OCI-LY3 (cell line): ENCODE measurements at regions not wholly inside any gene's neighbourhood (a gene's known extent, or its start where the extent isn't known, plus 50 kb on each side); places are given as distances from the start of the nearest gene placed in this dataset.

Source experiments
- H2AFZ ChIP-seq: fragments of 200-600, 300-600 bp; shearing (Covaris generic); 2 replicates; pipeline ENCODE4 v1.6.0; 2014; ENCODE audit warnings: antibody characterized with exemption, low read depth, low read length
- H3K27ac ChIP-seq: fragments of 200-600, 300-600 bp; sonication (generic); 2 replicates; pipeline ENCODE4 v1.5.1; 2014; ENCODE audit warnings: mild to moderate bottlenecking, low read length, moderate library complexity, mixed read lengths
- H3K27me3 ChIP-seq: fragments of 200-600, 300-600 bp; sonication (generic); 2 replicates; pipeline ENCODE4 v1.6.1; 2014; ENCODE audit warnings: low read depth, low read length, mixed read lengths
- H3K36me3 ChIP-seq: fragments of 200-600, 300-600 bp; sonication (generic); replicated peaks from 2 replicates; pipeline ENCODE3; 2014; ENCODE audit warnings: low read depth, low read length, mixed read lengths
- H3K4me1 ChIP-seq: fragments of 300-600, 200-600 bp; sonication (generic); 2 replicates; pipeline ENCODE4 v1.6.1; 2014; ENCODE audit warnings: low read length, mixed read lengths
- H3K4me2 ChIP-seq: fragments of 200-600, 300-600 bp; sonication (generic); 2 replicates; pipeline ENCODE4 v1.6.1; 2014; ENCODE audit warnings: low read length, mixed read lengths
- H3K4me3 ChIP-seq: fragments of 300-600, 200-600 bp; sonication (generic); 2 replicates; pipeline ENCODE4 v1.5.1; 2014; ENCODE audit warnings: antibody characterized with exemption, mild to moderate bottlenecking, low read length, moderate library complexity
- H3K79me2 ChIP-seq: fragments of 300-600, 200-600 bp; shearing (Covaris generic); 2 replicates; pipeline ENCODE4 v1.6.1; 2014; ENCODE audit warnings: mild to moderate bottlenecking, low read length, mixed read lengths
- H3K9ac ChIP-seq: fragments of 300-600, 200-600 bp; shearing (Covaris generic); 2 replicates; pipeline ENCODE4 v1.6.0; 2014; ENCODE audit warnings: mild to moderate bottlenecking, low read length, moderate library complexity
- H3K9me3 ChIP-seq: fragments of 200-600, 300-600 bp; shearing (Covaris generic); 2 replicates; pipeline ENCODE4 v1.6.1; 2014; ENCODE audit warnings: low read length, mixed read lengths; ENCODE audit not compliant: insufficient read depth
- H4K20me1 ChIP-seq: fragments of 200-600, 300-600 bp; sonication (generic); 2 replicates; pipeline ENCODE4 v1.6.1; 2016; ENCODE audit warnings: low read length, mixed read lengths; ENCODE audit not compliant: insufficient read depth
- EZH2phosphoT487 ChIP-seq: fragments of 200-600 bp; shearing (Covaris generic); IDR thresholded peaks from 2 replicates; pipeline ENCODE4 v1.6.1; 2018; ENCODE audit warnings: antibody characterized with exemption, mixed run types, low read depth
- TF ChIP-seq, protein P1 (sequence below): fragments of 200-600, 300-600 bp; sonication (generic); IDR thresholded peaks from 2 replicates; pipeline ENCODE4 v1.5.1; 2014; ENCODE audit warnings: antibody characterized with exemption, low read length, low read depth

DNA sequence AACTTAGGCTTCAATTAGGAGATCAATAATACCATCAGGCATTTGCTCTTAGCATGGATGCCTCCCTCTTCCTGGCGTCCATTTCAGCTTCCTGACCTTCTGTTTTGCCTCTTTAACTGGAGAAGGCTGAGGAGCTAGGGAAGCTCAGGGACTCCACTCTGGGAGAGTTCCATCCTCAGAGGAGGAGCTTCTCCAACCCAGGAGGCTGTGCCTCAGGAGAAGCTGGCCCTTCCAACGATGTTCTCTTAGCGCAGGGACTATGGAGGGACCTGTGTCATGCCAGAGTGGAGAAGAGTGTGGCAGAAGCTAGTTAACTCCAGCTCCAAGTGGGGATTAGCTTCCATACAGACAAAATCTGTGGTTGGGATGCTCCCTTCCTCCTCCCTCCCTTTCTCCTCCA is 58.0 kb downstream of the KCNA5 start:
- H2AFZ ChIP-seq = no peak overlapping the region
- no peaks in the 10 kb centered on the region for H3K4me1 ChIP-seq
- H4K20me1 ChIP-seq = no peaks in the 10 kb centered on the region
- H3K36me3 ChIP-seq = no peaks in the 10 kb centered on the region
- H3K4me2 ChIP-seq = no peak overlapping the region
- TF ChIP-seq EZH2phosphoT487 = no peak
- TF ChIP-seq, protein P1, sequence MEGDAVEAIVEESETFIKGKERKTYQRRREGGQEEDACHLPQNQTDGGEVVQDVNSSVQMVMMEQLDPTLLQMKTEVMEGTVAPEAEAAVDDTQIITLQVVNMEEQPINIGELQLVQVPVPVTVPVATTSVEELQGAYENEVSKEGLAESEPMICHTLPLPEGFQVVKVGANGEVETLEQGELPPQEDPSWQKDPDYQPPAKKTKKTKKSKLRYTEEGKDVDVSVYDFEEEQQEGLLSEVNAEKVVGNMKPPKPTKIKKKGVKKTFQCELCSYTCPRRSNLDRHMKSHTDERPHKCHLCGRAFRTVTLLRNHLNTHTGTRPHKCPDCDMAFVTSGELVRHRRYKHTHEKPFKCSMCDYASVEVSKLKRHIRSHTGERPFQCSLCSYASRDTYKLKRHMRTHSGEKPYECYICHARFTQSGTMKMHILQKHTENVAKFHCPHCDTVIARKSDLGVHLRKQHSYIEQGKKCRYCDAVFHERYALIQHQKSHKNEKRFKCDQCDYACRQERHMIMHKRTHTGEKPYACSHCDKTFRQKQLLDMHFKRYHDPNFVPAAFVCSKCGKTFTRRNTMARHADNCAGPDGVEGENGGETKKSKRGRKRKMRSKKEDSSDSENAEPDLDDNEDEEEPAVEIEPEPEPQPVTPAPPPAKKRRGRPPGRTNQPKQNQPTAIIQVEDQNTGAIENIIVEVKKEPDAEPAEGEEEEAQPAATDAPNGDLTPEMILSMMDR = no peak
- H3K27ac ChIP-seq = no peak overlapping the region
- no peak overlapping the region for H3K4me3 ChIP-seq
- no peaks in the 10 kb centered on the region for H3K79me2 ChIP-seq
- no peak overlapping the region for H3K9ac ChIP-seq
- H3K9me3 ChIP-seq = no peaks in the 10 kb centered on the region
- H3K27me3 ChIP-seq = peaks cover 67% of the 10 kb centered on the region

DNA sequence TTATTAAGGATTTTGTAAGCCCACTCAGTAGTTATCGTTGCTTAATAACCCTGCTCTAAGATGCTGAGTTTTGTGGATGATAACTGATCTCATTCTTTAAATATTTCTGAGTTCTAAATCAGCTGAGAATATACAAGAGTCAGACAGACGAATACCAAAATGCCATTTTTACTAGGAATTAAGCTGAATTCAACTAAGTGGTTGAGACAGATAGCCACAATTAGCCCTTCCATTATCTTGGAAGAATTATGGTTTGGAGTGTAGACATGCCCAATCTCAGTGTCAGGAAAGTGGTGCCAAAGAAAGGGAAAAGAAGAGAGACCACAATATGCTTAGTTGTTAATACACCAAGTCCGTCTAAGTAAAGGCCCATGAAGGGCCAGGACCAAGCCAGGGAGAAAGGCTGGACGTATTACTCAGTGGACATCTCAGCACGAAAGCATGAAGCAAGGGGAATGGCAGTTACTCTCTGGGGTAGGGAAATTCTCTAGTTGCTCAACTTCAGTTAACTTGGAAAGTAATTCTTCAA is 58.6 kb downstream of the KCNA5 start:
- Histone ChIP-seq H3K4me2 (no peak overlapping the region), H3K4me3 (no peak overlapping the region), H3K36me3 (no peaks in the 10 kb centered on the region), H3K4me1 (no peaks in the 10 kb centered on the region), H3K27me3 (peaks cover 64% of the 10 kb centered on the region), H3K27ac (no peak overlapping the region), H3K9me3 (no peaks in the 10 kb centered on the region), H2AFZ (no peak overlapping the region), H3K9ac (no peak overlapping the region), H4K20me1 (no peaks in the 10 kb centered on the region), H3K79me2 (no peaks in the 10 kb centered on the region)
- no peak for TF ChIP-seq EZH2phosphoT487
- TF ChIP-seq, protein P1 = no peak

GRCh38 chr12:5102806-5103205 is 59.1 kb downstream of the KCNA5 start:
- Histone ChIP-seq H3K4me1 (no peaks in the 10 kb centered on the region), H3K27me3 (peaks cover 59% of the 10 kb centered on the region), H3K36me3 (no peaks in the 10 kb centered on the region), H3K4me2 (no peak overlapping the region), H3K9me3 (no peaks in the 10 kb centered on the region), H2AFZ (no peak overlapping the region), H3K27ac (no peak overlapping the region), H3K9ac (no peak overlapping the region), H3K79me2 (no peaks in the 10 kb centered on the region), H4K20me1 (no peaks in the 10 kb centered on the region), H3K4me3 (no peak overlapping the region)
- TF ChIP-seq, protein P1 = no peak
- no peak for TF ChIP-seq EZH2phosphoT487

- no peak overlapping the region for H3K9ac ChIP-seq
- H3K9me3 ChIP-seq = no peaks in the 10 kb centered on the region
- no peak overlapping the region for H3K4me2 ChIP-seq
- no peaks in the 10 kb centered on the region for H4K20me1 ChIP-seq
- H3K4me3 ChIP-seq = no peak overlapping the region
- H2AFZ ChIP-seq = no peak overlapping the region
- H3K79me2 ChIP-seq = no peaks in the 10 kb centered on the region
- no peaks in the 10 kb centered on the region for H3K36me3 ChIP-seq
- H3K4me1 ChIP-seq = no peaks in the 10 kb centered on the region
- TF ChIP-seq, protein P1 = no peak
- no peak for TF ChIP-seq EZH2phosphoT487
- H3K27me3 ChIP-seq = peaks cover 52% of the 10 kb centered on the region
- H3K27ac ChIP-seq = no peak overlapping the region
These were observed 66.7 kb downstream of the KCNA5 start for GRCh38 chr12:5110345-5110744.
